DMS153 treated with DMSO at 0.1 percent for 48 hours (cell line): ENCODE measurements at regions not wholly inside any gene's neighbourhood (a gene's known extent, or its start where the extent isn't known, plus 50 kb on each side); places are given as distances from the start of the nearest gene placed in this dataset.

Experiments
- DNase-seq: peaks from one replicate; lab custom pipeline; 2025; ENCODE audit not compliant: unreplicated experiment; lab: John Stamatoyannopoulos, UW

- DNase-seq, result no peak
Measured at GRCh38 chr13:28548468-28548867, 53.5 kb upstream of the FLT1 start.

GRCh38 chr13:28545583-28546333, 50.8 kb upstream of the FLT1 start:
- peak; percentile 26 for DNase-seq
